GM18858 (cell line): ENCODE measurements at regions not wholly inside any gene's neighbourhood (a gene's known extent, or its start where the extent isn't known, plus 50 kb on each side); places are given as distances from the start of the nearest gene placed in this dataset.
A peak's percentile ranks its signal among the peaks of the same experiment; 100 is the strongest.

Source experiments
- ATAC-seq: cut with Tn5 transposase; IDR thresholded peaks from one replicate; pipeline ENCODE4 v1.9.1; 2021; ENCODE audit not compliant: unreplicated experiment

GRCh38 chr4:63817196-63817865 lies 591.9 kb downstream of the TECRL start:
- ATAC-seq, result no peak

- ATAC-seq, result no peak
Measured at GRCh38 chr4:63814171-63814964, 594.9 kb downstream of the TECRL start.

DNA sequence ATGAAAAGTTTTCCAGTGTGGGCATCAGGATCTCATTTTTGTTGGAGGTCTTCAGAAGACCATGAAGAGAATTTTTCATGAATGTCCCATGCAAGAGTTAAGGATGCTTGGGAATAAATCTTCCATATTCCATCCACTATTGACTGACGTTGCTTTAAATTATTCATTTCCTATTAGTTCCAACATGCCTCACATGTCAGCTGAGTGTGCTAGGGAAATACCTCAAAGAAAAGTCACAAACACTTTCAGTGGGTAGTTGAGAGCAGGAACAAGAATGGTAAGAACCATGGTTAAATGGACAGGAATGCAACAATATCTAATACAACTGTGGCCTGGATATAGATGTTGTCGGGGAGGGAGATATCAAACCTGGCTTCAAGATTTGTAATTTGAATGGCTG lies 610.1 kb downstream of the TECRL start:
- ATAC-seq, result no peak

DNA sequence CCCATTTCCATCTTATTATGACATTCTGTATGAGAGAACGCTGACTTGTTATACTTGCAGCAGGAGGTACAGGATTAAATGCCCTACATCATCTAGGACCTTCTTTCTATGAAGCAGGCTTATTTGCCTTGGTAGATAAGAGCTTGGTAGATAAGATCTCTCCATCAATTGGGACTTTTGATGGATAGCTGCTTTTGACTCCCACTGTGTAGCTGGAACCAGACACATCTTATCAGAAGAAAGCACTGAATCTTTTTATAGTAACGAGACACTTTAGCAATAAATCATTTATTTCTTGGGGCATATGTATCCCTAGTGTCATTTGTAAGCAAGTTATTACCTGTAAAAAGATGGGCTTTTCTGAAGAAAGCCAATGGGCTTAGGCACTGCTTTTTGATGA lies 613.9 kb downstream of the TECRL start:
- ATAC-seq, result no peak

- no peak for ATAC-seq
Measured at GRCh38 chr4:63790377-63790776, 618.9 kb downstream of the TECRL start.

- ATAC-seq, result no peak
Measured at GRCh38 chr4:63788271-63788670, 621.0 kb downstream of the TECRL start.

GRCh38 chr4:63787326-63787725 lies 621.9 kb downstream of the TECRL start:
- no peak for ATAC-seq

DNA sequence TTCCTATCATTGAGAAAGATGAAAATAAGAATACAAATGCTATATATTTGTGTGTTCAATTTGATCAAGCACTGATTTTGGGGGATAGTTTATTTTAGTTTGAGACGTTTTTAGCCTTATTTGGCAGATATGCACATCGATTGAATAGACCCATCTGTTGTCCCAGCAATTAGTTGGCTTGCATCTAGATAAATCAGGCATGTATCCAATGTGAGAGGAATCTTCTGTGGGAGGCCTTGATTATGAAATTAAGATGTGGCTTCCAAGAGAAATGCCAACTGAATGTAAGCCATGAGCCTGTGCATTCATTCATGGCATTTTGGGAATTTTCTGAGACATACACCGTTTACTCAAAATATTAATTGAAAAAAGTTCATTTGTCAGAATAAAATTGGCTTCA lies 623.1 kb downstream of the TECRL start:
- no peak for ATAC-seq

- no peak for ATAC-seq
Measured at GRCh38 chr4:63784822-63785221, 624.4 kb downstream of the TECRL start.

DNA sequence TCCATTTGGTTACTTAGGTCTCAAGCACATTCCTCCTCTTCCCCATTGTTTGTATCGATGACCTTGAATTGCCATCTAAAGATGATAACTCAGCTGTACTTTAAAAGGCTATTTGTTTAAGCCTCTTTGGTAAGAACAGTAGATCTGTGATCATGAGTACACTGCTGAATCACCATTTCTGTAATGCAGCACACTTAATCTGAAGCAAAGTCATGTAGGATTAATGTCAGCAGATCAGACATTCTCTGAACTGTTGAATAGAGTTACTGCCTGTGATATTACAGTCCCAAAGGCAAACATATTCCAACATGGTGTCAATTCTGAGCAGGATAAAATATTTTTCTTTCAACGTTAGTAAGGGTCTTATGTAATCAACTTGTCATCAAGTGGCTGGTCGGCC lies 631.6 kb downstream of the TECRL start:
- no peak for ATAC-seq

- no peak for ATAC-seq
Measured at GRCh38 chr4:63764400-63764799, 644.9 kb downstream of the TECRL start.

- ATAC-seq, result no peak
Measured at GRCh38 chr4:63757929-63758328, 651.3 kb downstream of the TECRL start.

DNA sequence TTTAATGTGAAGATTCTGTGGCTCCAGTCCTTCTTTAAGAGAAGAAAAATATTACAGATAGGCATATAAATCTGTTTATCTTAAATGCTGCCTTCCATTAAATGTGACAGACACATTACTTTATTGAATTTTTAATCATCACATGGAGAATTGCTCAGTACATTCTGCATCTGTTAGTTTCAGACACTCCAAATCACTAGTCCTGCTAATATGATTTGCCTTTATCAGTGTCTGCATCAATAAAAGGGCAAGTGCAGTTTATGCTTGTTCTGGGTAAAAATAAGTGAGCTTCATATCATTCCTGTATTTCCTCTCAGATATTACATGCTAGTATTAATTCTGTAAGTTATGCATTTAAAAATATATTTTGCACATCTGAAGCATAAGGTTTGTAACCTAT lies 666.4 kb downstream of the TECRL start:
- no peak for ATAC-seq

- ATAC-seq, result no peak
Measured at GRCh38 chr4:63729519-63729918, 679.7 kb downstream of the TECRL start.

DNA sequence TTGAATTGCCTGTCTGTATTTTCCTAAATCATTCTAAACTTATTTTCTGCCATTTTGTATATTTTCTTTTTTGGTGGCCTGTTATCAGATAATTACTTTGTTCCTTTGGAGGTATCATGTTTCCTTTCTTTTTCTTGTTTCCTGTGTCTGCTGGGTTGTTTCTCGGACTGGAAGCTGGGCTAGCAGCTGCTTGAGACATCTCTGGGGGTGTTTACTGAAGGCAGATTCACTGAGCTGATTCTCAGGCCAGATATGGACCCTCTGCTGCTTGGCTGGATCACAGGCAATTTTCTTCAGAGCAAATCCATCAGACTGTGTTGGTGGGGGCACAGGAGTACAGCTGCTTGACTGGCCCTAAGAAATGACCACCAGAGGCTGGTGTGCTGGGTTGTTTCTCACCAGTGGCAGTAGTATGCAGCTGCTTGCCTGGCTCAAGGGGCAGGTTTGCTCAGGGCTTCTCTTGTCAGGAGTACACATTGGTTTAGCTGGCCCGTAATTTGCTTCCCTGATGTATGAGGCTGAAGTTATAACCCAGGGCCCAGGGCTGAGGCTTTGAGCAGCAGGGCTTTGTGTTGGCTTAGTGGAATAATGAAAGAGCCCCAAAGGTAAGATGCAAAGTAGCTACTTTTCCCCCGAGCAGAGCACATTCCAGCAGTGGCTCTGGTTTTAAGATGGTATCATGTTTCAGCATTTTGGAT lies 680.6 kb downstream of the TECRL start:
- no peak for ATAC-seq

DNA sequence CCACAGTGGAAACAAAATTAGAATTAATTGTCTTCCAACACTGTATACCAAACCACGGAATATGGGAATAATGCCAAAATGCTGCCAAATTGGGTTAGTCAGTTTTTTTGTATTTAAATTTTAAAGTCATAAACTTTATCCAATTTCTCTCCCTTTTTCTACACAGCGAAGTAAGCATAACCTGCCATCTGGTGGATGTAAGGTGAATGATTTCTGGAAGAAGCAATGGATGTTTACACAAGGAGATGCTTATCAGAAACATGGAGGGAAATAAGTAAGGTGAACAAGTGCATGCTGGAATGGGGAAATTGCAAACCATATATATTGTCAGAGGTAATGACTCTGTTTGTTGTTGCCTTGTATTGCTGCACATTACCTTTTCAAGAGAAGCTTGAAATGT lies 691.9 kb downstream of the TECRL start:
- no peak for ATAC-seq

DNA sequence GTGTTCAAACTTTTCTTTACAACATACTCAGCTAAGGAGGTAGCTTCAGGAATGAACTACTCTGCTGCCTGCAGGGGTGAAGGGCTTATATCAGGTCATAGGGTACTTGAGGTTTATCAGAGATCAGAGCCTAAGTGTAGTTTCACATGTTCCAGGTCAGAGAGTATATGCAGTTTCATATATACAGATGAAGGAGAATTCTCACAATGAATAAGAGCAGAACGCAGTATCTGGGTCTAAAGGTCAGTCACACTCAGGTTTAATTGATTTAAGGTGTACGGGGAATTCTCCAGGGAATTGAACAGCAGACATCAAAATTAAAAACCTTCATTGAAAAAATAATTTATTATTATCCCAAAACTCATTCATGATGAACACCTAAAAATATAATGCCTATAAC lies 700.6 kb downstream of the TECRL start:
- no peak for ATAC-seq

GRCh38 chr4:63700569-63700968 lies 708.7 kb downstream of the TECRL start:
- no peak for ATAC-seq

GRCh38 chr4:63693321-63693720 lies 715.9 kb downstream of the TECRL start:
- ATAC-seq, result no peak

GRCh38 chr4:63678358-63678931 lies 730.8 kb downstream of the TECRL start:
- ATAC-seq, result no peak

DNA sequence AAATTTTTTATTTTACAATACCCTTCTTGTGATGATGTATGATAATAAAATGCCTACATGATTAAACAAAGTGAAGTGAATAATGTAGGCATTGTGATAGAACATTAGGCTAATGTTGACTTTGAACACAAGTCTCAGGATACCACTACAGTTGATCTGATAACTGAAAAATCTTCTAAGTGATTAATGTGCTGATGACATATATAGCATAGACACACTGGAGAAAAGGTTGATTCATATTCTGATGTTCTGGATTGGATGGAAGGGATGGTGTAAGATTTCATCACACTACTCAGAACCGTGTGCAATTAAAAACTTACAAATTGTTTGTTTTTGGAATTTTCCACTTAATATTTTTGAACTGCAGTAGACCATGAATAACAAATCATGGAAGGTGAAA lies 738.5 kb downstream of the TECRL start:
- no peak for ATAC-seq

DNA sequence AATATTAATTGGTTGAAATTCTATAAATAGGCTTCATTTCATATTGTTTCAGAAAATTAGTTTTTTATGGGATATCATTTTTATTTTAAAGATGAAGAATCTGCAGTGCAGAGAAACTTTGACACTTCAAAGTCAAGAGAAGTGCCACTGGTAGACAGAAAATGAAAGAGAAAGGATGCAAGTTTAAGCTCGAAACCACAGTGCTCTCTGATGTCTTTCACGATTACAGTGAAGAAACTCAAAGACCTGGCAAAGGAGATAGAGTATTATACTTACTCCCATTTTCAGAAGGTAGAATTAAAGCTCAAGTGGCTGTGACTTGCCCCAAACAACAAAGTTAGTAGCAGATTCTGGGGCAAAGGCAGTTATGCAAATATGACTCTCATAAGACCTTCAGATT lies 745.4 kb downstream of the TECRL start:
- peak; percentile 84 for ATAC-seq
